Amniotic stem cell (primary cell): ENCODE measurements at regions not wholly inside any gene's neighbourhood (a gene's known extent, or its start where the extent isn't known, plus 50 kb on each side); places are given as distances from the start of the nearest gene placed in this dataset.

Experiments
- DNase-seq: peaks from one replicate; lab custom pipeline; 2025; lab: John Stamatoyannopoulos, UW

DNA sequence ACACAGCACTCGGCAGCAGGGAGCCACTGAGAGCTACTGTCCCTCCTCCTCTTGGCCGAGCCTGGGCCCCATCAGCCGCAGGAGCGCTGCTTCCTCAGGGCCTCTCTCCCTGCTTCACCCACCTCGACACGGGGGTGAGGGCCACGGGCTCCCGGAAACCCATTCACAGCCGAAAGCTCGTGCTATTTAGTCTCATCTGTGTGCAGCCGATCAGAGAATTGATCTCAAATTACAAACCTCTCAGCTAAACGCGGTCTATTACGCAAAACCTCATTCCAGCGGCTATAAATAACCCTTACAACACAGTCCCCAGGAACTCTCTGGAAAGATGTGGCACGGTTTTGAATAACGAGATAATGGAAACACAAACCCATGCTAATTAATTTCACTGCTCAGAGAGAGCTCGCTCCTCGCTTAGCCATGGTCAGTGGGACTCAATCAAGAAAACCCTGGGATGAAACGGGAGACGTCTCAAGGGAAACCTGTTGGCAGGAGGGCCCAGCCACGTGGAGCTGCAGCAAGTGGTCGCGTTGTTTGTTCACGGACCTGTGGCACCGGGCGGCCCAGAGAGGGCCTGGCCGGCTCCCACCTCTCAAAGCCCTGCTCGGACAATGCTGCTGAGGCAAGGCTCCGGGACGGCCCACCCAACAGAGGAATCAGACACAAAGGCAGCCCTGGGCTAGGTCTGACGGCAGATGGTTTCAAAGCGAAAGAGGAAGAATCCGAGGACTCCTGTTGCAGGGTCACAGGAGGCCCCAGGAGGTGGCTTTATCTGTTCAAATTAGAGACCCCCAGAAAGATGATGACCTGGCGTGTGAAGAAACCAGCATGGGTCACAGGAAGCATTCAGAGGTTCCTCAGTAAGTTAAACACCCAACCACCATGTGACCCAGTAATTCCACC, 210.5 kb downstream of the CTTN start:
- DNase-seq, result no peak

DNA sequence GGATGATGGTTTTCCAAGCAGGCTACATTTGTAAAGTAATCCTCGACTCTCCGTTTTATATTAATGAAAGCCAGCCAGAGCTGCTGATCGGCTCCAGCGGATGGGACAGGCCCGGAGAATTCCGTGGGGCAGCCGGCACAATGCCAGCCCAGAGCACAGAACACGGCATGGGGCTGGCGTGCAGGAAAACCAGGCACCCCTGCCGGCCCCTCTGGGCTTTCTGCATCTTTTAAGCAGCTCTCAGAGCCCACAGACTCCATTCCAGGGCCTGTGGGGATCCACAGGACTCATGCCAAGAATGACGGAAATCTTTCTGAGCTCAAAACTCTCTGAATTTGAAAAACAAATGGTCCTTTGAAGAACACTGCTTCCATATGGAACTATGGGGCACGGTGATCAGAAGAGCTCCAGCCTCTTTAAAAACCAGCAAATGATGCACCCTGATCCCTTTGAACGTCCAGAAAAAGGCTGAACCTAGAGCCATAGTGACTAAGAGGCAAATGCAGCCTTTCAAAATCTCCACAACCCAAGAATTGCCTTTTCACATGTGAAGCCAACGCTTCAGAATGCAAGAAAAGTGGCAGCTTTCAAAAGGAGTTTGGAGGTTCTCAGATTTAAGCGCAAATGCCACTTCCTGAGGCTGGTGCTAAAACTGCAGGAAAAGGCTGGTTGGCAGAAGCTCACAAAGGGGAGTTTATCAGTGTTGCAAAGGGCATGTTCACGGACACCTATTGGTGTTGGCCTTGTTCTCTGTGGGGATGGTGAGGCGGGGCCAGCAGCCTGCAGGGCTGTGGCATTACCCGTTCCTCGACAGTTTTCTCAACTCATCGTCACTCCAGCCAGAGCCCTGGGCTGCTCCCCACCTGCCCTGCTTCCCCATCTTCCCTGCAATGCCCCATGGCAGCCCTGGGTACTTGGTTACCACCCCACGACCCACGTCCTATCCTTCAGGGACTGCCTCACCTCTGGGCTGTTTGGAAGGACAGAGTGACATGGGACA, 212.5 kb downstream of the CTTN start:
- no peak for DNase-seq

DNA sequence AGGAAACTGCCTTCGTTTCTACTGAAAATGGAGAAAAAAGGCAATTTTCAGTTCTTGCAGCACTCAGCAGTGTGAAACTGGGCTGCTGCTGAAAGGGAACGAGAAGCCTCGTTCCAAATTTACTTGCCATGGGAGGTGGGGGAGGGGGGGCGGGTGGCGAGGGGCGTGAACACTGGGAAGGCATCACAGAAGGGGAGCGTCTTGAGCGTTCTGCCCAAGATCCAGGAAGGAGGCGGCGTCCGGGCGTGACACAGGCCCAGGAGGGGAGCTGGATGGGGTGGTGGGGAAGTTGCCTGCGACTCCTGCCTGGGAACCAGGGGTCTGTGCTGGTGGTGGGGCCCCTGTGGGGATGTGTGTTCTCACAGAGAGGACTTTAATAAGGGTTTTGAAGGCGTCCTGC, 213.5 kb downstream of the CTTN start:
- no peak for DNase-seq

DNA sequence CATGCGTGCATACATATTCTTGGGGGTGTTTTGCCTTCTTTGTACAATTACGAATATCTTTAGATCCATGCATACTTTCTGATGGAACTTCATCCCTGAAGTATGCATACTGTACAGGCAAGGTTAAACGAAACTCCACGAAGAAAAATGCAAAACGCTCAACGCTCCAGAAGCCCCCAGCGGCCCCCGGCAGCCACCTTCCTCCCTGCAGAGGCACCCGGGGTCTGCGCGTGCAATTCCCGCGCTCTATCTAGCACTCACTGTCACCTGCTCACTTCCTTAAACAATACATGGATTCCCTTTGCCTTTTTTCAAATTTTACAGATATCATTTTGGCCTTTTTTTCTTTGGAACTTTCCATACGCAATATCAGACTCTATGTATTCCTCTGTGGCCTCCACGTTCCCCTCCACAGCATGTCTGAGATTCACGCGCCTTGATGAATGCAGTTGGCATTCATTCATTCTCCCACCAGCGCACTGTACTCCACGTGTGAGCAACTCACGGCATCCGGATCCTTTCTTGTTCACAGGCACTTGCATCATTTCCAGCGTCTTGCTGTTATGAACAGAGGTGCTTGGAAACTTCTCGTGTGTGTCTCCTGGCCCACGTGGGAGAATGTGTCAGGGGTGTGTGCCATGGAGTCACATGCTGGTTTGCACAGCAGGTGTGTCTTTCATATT, 214.3 kb downstream of the CTTN start:
- no peak for DNase-seq

DNA sequence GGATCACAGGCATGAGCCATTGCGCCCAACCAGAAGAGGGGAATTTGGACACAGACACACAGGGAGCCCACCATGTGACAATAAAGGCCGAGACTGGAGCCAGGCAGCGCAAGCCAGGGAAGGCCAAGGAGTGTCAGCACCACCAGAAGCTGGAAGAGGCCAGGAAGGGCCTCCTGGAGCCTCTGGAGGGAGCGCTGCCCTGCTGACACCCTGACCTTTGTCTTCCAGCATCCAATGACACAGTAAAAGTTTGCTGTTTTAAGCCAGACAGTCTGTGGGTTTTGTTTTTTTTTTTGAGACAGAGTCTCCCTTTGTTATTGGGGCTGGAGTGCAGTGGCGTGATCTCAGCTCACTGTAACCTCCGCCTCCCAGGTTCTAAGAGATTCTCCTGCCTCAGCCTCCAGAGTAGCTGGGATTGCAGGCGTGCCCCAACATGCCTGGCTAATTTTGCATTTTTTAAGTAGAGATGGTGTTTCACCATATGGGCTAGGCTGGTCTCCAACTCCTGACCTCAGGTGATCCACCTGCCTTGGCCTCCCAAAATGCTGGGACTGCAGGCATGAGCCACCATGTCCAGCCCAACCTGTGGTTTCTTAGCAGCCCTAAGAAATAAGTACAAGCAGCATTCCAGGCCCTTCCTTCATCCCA, 215.8 kb downstream of the CTTN start:
- no peak for DNase-seq

DNA sequence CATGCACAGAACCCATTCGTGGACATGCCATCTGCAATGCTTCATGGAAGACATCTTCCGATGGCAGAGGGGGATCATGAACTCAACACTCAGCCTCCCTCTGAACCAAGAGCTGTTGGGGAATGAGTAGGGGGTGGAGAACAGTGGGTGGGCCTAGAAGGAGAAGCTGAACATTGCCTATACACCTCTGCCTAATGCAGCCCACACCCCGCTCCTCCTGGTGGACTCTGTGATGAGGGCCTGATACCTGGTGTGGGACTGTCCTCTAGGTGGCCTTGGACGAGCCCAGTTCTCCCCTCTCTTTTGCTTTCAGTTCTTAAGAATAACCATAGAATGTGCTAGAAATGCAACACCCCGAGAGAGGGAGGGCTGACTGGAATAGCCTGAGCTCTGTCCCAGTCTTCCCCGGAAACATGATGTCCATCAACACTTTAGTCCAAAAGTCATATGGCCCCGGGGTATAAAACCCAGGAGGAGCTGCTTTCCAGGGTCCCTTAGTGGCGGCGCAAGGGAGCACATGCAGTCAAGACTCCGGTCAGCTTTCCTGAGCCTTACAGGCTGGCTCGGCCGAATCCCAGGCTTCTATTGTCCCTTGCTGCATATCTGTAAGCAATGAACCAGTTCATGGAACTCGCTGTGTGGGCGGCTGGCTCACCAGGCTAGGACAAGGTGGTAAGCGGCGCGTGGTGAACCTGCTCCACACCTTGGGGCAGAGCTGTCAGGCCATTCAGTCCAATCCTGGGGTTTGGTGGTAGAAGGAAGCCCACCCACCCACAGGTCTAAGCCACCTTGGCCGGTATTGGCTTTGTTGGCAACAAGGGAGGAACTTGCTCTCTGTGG, 216.9 kb downstream of the CTTN start:
- DNase-seq, result no peak

DNA sequence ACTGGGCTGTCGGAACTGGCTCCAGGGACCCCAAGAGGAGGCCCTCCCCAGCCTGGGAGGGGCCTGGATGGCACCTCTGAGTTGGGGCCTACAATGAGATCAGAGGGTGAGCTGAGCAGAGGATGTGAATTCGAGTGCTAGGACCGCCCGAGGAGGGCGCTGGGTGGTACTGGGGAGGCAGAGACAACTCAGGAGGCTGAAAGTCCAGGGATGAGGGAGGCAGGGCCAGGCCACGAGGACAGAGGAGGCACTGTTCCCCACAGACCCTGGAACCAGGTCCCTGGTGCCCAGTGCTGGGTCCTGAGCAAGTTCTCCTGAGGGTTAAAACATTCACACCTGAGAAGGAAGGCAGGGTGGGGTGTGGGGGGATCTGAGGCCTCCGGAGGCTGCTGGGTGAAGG, 218.0 kb downstream of the CTTN start:
- no peak for DNase-seq

DNA sequence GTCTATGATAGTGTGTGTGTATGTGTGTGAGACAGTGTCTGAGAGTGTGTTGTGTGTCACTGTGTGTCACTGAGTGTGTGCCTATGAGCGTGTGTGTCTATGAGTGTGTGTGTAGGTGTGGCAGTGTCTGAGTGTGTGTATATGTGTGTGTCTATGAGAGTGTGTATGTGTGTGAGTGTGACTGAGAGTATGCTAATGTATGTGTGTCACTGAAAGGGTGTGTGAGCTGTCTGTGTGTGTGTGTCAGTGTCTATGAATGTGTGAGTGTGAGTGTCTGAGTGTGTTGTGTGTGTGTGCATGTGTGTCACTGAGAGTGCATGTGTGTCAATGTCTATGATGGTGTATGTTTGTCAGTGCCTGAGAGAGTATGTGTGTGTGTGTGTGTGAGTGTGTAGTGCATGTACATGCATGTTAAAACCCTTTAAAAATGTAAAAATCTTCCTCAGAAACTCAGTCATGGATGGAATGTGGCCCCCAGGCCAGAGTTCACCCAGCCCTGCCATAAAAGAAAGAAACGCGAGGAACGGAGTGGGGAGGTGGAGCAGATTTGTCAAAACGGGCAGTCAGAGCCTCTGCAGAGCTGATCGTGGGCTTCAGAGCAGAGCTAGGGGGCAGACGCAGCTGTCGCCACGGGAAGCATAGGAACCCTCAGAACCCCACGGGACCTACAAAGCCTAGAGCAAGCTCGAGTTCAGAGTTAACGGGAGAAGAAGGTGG, 218.8 kb downstream of the CTTN start:
- DNase-seq, result no peak

DNA sequence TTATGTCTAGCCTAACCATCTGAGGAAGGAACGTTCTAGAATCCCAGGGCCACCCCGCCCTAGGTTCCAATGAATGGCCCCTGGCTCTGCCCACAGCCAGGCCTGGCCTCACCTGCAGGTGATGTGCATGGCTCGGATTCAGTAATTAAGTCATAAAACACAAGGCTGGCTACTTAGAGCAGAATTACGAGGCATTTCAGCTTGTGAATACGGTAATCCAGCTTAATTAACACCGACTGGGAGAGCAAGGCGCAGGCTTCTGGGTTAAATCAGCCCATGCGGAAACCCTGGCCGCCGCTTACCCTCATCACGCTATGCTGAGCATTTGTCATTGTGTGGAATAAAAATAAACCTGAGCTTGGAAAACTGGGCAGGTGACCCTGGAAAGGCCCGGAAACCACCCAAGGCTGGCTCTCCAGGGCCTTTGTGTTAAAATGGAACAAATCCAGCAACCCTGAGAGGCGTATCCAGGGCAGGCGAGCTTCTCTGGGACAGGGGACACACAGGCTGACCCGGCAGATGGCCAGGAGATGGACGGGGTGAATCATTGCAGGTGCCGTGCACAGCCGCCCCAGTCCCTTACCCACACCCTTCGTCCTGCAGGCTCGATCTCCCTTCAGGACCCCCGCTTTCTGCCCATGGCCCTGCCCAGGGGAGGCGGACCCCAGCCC, 220.2 kb downstream of the CTTN start:
- no peak for DNase-seq

DNA sequence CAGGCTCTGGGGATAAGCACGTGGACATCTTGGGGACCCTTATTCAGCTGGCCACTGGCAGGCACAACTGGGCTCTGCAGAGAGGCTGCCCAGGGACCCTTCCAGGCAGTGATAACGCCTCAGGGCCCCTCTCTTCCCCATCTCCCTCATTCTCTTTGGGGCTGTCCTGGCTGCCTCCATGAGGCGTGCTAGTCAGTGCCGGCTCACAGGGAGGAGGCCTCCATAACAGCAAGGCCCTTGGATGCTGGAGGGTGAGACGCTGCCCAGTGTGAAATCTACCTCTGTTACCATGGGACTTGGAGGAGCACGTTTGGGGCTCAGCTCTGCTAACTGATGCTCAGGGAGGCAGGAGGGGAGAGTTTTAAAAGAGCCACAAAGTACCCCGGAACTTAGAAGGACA, 221.3 kb downstream of the CTTN start:
- DNase-seq, result no peak

DNA sequence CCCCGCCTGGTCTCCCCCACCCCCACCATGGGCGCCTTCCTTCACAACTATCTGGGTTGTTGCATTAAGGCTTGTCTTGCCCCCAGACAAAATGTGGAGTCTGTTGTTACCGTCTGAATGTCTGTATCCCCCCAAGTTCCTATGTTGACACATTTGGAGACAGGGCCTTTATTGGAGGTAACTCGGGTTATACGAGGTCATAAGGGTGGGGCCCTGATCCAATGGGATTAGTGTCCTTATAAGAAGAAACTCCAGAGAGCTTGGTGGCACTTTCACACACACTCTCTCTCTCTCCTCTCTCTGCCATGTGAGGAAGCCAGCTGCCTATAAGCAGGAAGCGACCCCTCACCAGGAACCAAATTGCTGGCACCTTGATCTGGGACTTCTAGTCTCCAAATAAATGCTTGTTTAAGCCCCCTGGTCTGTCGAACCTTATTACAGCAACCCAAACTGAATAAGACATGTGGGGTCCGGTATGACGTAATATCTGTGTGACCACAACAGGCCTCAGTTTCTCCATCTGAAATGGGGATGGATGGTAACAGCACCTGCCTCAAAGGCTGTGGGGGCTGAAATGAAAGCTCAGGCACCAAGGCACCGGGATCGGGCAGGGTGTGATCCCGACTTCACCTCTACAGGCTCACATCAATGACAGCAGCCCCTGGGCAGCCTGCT, 222.3 kb downstream of the CTTN start:
- no peak for DNase-seq

DNA sequence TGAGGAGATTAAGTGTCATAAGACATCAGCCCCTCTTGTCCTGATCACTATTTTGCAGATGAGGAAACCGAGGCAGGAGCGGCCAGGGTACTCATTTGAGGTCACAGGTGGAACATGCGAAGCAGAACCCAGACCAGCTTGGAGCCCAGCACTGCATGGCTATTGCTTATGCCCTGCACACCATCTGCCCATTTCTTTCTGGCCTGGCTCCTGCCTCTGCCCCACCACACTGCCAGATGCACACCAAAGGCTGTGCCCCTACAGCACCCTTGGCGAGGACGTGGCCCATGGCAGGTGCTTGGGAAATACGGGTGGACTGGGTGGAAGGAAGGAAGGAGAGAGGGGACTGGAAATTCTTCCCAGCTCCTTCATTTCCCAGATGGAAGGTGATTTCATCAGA, 222.9 kb downstream of the CTTN start:
- DNase-seq, result no peak

DNA sequence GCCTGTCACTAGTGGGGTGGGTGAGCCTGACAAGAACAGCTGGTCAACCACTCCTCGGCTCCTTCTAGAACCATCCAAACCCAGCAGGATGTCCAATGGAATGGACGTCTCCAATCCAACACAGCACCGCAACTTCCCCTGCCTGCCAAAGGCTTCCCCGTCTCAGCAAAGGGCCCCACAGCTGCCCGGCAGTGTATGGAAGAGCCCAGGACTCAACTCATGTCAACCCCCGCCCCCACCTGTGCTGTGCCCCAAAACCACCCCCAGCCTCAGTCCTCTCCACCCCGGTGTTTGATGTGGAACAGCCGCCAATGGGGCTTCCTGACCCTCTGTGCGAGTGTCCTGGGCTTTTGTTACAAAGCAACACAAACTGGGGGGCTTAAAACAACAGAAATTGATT, 223.8 kb downstream of the CTTN start:
- no peak for DNase-seq

DNA sequence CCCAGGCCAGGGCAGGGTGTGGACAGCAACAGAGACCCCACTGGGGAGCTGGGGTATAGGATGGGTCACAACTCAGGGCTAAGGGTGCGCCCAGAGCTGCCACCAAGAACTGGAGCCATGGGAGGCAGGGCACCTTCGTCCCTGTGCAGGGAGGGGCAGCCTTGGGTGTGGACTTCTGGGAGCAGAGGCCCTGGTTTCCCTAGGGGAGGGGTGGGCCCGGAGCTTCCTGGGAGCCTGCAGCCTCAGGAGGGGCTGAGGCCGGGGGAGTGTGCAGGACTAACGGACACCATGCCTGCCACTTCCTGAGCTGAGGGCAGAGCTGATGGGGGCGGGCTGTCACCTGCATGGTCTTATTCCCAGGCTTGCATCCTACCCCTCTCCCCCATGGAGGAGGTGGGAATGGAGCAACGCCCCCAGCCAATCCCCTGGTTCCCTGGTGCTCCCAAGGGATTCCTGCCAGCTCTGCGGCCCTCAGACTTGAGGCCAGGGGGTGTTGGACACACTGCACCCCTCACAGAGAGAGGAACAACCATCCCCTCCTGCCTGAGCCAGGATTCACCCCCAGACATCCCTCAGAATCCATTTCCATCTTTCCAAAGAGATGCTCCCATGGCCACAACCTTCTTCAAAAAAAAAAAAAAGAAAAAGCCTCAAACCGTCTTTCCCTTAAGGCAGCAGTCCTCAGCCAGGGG, 225.7 kb downstream of the CTTN start:
- DNase-seq, result no peak

DNA sequence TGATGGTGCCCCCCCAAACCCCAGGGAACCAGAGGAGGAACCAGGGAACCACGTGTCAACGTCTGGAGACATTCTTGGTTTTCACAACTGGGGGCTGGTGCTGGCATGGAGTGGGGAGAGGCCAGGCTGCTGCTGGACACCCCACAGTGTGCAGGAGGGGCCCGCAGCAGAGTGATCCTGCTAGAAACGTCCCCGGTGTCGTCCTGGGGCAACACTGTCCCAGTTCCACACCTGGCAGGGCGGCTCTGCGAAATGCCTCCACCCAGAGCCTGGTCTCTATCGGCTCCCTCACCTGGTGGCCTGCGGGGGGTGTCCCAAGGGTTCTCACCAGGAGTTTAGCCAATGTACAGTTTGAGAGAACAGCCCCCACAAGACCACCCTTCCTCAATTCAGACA, 226.3 kb downstream of the CTTN start:
- no peak for DNase-seq

DNA sequence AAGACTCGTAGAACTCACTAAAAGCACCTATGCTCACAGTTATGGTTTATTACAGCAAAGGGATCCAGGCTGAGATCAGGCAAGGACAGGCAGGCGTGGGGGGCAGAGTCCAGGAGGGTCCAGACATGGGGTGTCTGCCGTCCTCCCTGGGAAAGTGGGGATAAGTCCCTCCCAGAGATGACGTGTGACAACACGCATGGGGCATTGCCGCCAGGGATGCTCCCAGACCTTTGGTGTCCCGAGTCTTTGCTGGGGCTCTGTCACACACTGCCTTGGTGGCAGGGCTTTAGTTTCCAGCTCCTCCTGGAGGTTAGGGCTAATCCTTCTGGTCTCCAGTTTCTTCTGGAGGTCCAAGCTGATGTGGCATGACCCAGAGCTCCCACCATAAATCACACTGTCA, 226.7 kb downstream of the CTTN start:
- no peak for DNase-seq

DNA sequence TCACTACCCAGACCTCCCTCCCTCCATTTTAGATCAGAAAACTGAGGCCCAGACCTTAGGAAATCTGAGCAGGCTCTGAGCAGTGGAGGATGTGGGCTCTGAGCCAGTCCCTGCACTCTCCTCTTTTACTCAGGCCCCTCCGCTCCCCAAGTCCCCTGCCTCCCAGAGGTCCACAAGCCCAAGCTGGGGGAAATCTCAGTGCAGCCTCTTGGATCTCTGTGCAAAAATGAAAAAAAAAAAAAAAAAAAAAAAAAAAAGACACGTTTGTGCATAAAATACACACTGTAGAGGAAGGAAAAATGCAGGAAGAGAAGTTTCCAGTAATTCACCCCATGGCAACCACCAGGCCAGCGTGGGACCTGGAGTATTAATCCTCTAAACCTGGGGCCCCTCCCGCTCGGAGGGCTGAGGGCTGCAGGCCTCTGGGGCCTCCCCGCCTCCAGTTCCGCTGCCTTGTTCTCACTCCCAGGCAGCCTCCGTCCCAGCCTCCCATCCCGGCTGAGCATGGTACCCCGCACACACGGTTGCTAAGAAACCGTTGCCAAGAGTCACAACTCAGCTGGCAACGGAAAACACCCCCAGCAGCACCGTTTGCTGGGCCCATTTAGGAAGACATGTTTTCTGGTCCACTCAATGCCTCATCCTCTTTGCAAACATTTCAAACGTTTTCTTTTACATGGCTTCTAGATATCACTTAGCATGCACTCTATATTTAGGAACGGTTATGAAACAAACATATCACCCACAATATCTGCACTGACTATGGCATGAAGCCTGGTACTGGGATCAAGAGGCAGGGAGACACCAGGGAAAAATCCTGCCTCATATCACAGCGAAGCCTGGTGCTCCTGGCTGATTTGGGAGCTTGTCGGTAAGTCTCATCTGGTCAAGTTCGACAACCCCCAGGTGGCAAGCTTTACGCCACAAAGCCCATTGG, 227.5 kb downstream of the CTTN start:
- DNase-seq, result no peak
